IPS-18c (cell line): ENCODE measurements at regions not wholly inside any gene's neighbourhood (a gene's known extent, or its start where the extent isn't known, plus 50 kb on each side); places are given as distances from the start of the nearest gene placed in this dataset.
"Not testable (repeated sequence)": the region's sequence is repeated elsewhere in the genome, so short reads cannot be mapped to it uniquely, and the experiment has no call there.

ENCODE experiments used
- H3K4me3 ChIP-seq: 2 replicates; pipeline ENCODE4 v1.7.0; 2013; ENCODE audit warnings: low read depth, mild to moderate bottlenecking, low read length, moderate library complexity; ENCODE audit not compliant: insufficient read depth
- H3K9me3 ChIP-seq: one replicate; pipeline ENCODE4 v1.6.1; 2013; ENCODE audit warnings: mild to moderate bottlenecking, low read length, moderate library complexity; ENCODE audit not compliant: control insufficient read depth, insufficient read depth

GRCh38 chr5:167912941-167913665, 378.3 kb upstream of the WWC1 start:
- no peak overlapping the region for H3K4me3 ChIP-seq
- no peaks in the 10 kb centered on the region for H3K9me3 ChIP-seq

- H3K9me3 ChIP-seq, result no peaks in the 10 kb centered on the region
- no peak overlapping the region for H3K4me3 ChIP-seq
Measured at GRCh38 chr5:167915237-167915636, 376.2 kb upstream of the WWC1 start.

GRCh38 chr5:167916261-167916691, 375.2 kb upstream of the WWC1 start:
- Histone ChIP-seq H3K9me3 (no peaks in the 10 kb centered on the region), H3K4me3 (no peak overlapping the region)

DNA sequence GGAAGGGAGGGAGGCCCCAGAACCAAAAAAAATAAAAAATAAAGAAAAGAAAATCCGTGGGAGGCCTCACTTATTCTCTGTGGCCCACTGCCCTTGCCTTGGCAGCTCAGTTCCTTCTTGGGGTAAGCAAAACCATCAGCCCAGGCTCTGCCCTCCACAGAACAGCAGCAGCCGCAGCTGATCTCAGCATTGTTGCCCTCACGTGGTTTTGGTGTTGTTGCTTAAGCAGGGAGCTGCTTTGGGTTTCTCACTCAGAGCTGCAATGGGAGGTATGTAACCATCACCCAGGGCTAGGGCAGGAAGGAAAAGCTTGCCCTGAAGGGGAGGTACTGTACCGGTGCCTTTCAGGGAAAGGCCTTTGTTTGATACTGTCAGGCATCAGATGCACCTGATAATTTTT, 374.7 kb upstream of the WWC1 start:
- no peaks in the 10 kb centered on the region for H3K9me3 ChIP-seq
- H3K4me3 ChIP-seq, result no peak overlapping the region

DNA sequence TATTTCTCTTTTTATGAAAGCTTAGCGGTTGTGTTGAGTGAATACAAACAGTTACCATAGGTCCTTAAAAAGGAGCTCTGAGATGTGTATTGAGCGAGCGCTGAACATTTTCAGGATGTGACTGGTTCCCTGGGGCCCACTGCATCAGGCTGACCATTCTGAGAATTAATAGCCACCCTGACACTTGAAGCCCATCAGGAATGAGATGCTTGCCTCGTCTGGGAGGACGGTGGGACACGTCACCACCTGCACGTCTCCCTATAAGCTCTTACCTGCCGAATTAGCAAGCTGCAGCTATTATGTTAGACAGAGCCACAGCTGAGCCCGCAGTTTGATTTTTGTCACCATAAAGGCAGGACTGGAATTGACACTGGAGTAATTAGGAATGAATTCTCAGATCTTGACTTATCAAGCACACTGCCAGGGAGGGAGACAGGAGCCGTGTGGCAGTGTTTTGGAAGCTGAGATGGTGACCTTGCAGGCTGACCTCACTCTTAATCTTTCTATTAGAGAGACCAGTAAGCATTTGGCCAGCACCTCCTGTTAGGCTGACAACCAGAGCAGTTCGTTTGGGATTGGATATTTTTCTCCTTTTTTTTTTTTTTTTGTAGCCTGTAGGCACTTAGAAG, 373.1 kb upstream of the WWC1 start:
- no peak overlapping the region for H3K4me3 ChIP-seq
- H3K9me3 ChIP-seq, result no peaks in the 10 kb centered on the region

GRCh38 chr5:167918813-167919483, 372.5 kb upstream of the WWC1 start:
- H3K9me3 ChIP-seq, result no peaks in the 10 kb centered on the region
- H3K4me3 ChIP-seq, result no peak overlapping the region

DNA sequence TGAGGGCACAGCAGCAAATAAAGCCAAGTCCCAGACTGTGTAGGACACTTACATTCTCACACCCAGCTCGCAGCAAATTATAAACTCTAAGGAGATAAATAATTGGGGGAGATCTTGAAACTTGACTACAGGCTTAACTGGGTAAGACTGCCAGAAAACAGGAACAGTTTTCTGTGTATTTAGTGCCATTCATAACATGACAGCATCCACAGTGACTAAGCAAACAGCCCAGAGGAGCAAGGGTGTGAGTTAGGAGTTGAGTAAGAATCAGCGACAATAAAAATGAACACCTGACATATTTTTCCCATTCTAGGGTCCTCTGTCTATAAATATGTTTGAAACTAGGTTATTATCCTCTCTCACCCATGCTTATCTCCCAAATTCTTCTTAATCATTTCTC, 370.9 kb upstream of the WWC1 start:
- Histone ChIP-seq H3K9me3 (no peaks in the 10 kb centered on the region), H3K4me3 (no peak overlapping the region)

GRCh38 chr5:167921796-167922195, 369.6 kb upstream of the WWC1 start:
- Histone ChIP-seq H3K9me3 (no peaks in the 10 kb centered on the region), H3K4me3 (no peak overlapping the region)

GRCh38 chr5:167923396-167923795, 368.0 kb upstream of the WWC1 start:
- H3K9me3 ChIP-seq, result no peaks in the 10 kb centered on the region
- no peak overlapping the region for H3K4me3 ChIP-seq

DNA sequence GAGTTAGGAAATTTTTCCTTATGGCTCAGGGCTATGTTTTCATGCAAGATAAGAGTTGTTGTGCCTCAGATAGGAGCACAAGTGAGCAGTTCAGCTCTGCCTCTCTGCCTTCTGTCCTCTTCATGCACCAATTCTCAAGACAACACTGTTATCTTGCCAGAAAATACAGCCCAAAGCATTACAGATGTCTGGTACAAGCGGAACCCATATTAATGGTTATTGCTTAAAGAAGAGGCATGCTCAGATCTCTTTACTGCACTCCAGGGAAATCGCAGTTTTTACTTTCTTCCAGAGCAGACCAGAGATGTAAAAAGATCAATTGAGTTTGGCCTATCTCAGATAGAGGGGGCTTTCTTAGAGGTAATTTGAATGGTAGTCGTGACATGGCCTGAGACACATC, 361.6 kb upstream of the WWC1 start:
- H3K9me3 ChIP-seq, result no peaks in the 10 kb centered on the region
- no peak overlapping the region for H3K4me3 ChIP-seq

- H3K4me3 ChIP-seq, result no peak overlapping the region
- no peaks in the 10 kb centered on the region for H3K9me3 ChIP-seq
Measured at GRCh38 chr5:167934551-167934971, 356.9 kb upstream of the WWC1 start.

GRCh38 chr5:167936022-167936421, 355.4 kb upstream of the WWC1 start:
- Histone ChIP-seq H3K9me3 (no peaks in the 10 kb centered on the region), H3K4me3 (no peak overlapping the region)

DNA sequence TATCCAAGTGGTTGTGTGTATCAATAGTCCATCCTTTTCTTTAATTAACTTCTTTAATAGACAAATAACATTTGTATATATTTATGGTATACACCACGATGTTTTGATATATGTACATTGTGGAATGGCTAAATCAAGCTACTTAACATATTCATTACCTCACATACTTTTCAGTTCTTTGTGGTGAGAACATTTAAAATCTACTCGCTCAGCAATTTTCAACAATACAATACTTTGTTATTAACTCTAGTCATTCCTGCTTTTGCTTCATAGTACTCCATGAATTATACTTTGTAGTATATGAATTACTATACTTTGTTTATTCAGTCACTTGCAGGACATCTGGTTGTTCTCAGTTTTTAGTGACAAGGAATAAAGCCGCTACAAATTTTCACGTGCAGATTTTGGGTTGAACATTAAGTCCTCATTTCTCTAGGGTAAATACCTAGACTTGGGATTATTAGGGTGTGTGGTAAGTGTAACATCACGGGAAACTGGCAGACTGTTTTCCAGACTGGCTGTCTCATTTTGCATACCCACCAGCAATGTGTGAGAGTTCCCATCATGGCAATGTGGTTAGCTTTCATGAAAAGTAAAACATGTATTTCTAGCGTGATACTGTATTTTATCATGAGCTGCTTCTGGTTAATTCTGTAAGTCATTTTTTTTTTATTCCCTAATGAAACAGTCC, 354.4 kb upstream of the WWC1 start:
- Histone ChIP-seq H3K4me3 (no peak overlapping the region), H3K9me3 (no peaks in the 10 kb centered on the region)

DNA sequence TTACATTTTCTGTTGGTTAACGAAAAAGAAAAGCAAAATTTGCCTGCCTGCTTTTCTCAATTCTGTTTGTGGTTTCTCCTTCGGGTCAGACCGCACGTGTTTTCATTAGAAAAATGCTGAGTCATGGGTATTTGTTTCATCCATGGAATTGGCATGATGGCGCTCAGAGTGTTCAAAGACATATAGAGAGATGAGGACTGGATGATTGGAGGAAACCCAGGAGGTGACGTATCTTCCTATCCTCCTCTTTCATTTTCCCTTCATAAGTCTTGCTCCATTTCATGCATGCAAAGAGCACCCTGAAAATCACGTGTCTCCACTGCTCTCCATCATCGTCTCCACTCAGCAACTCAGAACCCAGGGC, 353.8 kb upstream of the WWC1 start:
- Histone ChIP-seq H3K9me3 (no peaks in the 10 kb centered on the region), H3K4me3 (no peak overlapping the region)

- Histone ChIP-seq H3K4me3 (no peak overlapping the region), H3K9me3 (no peaks in the 10 kb centered on the region)
Measured at GRCh38 chr5:167939686-167940085, 351.8 kb upstream of the WWC1 start.

DNA sequence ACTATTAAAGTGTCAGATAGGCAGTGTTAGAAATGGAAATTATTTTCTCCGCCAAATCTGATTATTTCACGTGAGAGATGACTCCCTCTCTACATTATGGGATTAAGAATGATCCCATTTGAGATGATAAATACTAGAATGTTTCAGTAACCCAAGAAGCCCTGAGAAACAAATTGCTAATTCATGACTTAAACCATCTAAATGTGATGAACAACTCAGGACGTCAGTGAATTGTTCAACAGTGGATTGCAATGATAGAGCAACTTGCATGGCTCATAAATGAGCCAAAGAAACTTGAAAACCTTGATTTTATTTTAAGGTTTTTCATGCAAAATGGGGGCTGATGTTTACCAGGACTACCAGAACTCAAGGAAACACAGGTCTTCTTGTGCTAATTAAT, 350.5 kb upstream of the WWC1 start:
- Histone ChIP-seq H3K9me3 (no peaks in the 10 kb centered on the region), H3K4me3 (no peak overlapping the region)

DNA sequence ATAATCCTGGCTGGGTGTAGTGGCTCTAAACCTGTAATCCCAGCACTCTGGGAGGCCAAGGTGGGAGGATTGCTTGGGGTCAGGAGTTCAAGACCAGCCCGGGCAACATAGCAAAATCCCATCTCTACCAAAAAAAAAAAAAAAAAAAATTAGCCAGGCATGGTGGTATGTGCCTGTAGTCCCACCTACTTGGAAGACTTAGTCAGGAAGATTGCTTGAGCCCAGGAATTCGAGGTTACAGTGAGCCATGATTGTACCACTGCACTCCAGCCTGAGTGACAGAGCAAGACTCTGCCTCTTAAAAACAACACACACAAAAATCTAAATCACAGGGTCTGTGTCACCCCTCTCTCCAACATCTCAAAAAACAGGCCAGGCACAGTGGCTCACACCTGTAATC, 349.9 kb upstream of the WWC1 start:
- not testable (repeated sequence) for H3K4me3 ChIP-seq

GRCh38 chr5:167943343-167943742, 348.1 kb upstream of the WWC1 start:
- Histone ChIP-seq H3K9me3 (no peaks in the 10 kb centered on the region), H3K4me3 (no peak overlapping the region)

More for the DNA sequence above, 349.9 kb upstream of the WWC1 start:
- H3K9me3 ChIP-seq, result not testable (repeated sequence)
